HL-60 (cell line): ENCODE measurements at regions not wholly inside any gene's neighbourhood (a gene's known extent, or its start where the extent isn't known, plus 50 kb on each side); places are given as distances from the start of the nearest gene placed in this dataset.

Experiments used
- DNase-seq, 2 experiments: peaks; one replicate each; pipeline ENCODE4 v3.0.0-alpha.2; 2010 to 2020; ENCODE audit warnings: low read depth in 1 of 2, low spot score in 1 of 2
- H3K27ac ChIP-seq: fragments of 250-450 bp; sonication (Bioruptor Pico); replicated peaks from 2 replicates; pipeline ENCODE4 v1.5.1; 2020; ENCODE audit warnings: mild to moderate bottlenecking, moderate library complexity
- H3K27me3 ChIP-seq: fragments of 250-450 bp; sonication (Bioruptor Pico); 2 replicates; pipeline ENCODE4 v1.5.1; 2021; ENCODE audit warnings: mild to moderate bottlenecking, moderate library complexity; ENCODE audit not compliant: insufficient read depth, poor library complexity, severe bottlenecking
- H3K4me3 ChIP-seq: replicated peaks from 2 replicates; pipeline ENCODE4 v1.5.1; 2011; ENCODE audit warnings: mild to moderate bottlenecking, control low read depth, low read length; ENCODE audit not compliant: insufficient read depth
- CTCF ChIP-seq: IDR thresholded peaks from one replicate; pipeline ENCODE4 v1.5.1; 2011; ENCODE audit warnings: low read length, control low read depth, inconsistent platforms; ENCODE audit not compliant: insufficient read depth
- GABPA ChIP-seq: IDR thresholded peaks from 2 replicates; pipeline ENCODE4 v1.6.1; 2012; ENCODE audit warnings: low read depth
- POLR2AphosphoS5 ChIP-seq: IDR thresholded peaks from 2 replicates; pipeline ENCODE4 v1.6.1; 2012; ENCODE audit warnings: low read depth
- REST ChIP-seq: IDR thresholded peaks from 2 replicates; pipeline ENCODE4 v1.6.1; 2012; ENCODE audit warnings: low read depth; ENCODE audit not compliant: insufficient replicate concordance
- SPI1 ChIP-seq: IDR thresholded peaks from 2 replicates; pipeline ENCODE4 v1.6.1; 2012; ENCODE audit warnings: low read depth, mild to moderate bottlenecking, borderline replicate concordance

DNA sequence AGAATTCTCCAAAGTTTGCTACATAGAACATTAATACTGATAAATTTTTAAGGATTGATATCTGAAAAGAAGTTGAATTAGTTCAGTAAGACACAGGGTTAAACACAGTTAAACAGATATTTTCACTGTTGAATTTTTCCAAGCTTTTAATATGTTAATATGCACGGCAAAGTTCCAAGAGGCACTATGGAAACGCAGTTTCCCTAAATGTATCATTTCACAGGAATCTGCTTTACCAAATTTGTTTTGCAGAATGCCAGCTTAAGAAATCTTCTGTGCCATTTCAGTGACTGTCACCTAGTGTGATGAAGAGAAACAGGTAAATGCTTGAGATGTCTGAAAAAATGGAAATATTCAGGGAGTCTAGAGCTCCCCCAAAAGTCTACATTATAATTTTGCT is 395.9 kb upstream of the GRIA3 start:
- H3K4me3 ChIP-seq, result no peak overlapping the region
- no peak for DNase-seq
- H3K27ac ChIP-seq, result no peak overlapping the region
- H3K27me3 ChIP-seq, result no peaks in the 10 kb centered on the region
- no peak for TF ChIP-seq REST
- no peak for TF ChIP-seq GABPA

DNA sequence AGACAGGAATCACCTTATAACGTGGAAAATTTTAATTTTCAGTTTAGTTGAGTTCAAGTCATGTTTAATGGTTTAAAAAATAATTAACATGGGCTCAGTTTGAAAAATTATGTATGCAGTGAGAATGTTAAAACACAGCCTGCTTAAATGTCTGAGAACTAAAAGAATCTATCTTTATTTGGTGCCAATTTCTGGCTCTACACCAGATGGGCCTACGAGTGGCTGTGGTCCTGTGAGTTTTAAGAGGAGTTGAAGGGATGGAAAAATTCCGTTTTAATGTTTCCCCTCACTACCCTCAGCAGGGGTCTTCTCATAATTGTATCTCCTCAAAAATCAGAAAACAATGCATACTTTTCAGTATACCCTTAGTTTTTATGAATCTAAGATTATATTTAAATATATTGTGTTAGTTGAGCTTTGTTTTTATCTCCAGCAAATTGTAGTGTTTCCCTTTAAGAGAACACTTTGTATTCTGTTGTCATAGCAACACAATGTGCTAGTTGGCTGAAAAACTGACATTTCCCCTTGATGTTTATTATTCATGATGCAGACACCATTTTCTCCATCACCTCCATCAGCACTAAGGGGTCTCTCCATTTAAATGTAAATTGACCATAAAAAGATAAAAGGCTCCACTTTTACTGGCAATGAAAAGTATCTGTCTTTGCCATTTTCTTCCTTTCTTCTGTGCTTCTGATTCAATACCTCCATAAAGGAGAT is 393.5 kb upstream of the GRIA3 start:
- Histone ChIP-seq H3K4me3 (no peak overlapping the region), H3K27me3 (no peaks in the 10 kb centered on the region), H3K27ac (no peak overlapping the region)
- DNase-seq, result no peak
- TF ChIP-seq CTCF (no peak), GABPA (no peak), SPI1 (no peak), REST (no peak), POLR2AphosphoS5 (no peak)

DNA sequence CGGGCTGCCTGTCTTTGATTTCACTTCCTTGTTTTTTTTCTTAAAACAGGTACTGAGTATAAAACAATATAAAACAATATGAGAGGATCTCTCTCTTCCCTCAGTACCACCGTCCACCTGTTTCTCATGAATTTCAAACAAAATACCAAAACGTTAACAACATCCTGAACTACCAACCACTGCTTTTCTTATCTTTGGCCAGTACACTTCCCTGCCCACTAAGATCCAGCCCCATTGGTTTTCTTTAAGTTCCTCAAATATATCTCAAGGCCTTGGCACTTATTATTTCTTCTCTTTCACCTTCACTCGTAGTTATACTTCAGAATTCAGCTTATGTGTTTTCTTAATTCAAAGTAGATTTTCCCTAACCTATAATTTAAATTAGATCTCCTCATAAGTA is 370.2 kb upstream of the GRIA3 start:
- Histone ChIP-seq H3K4me3 (no peak overlapping the region), H3K27me3 (no peaks in the 10 kb centered on the region), H3K27ac (no peak overlapping the region)
- TF ChIP-seq POLR2AphosphoS5 (no peak), REST (no peak), SPI1 (no peak), GABPA (no peak), CTCF (no peak)
- DNase-seq, result no peak
